Ovary (tissue), 3 donors: ENCODE measurements at regions not wholly inside any gene's neighbourhood (a gene's known extent, or its start where the extent isn't known, plus 50 kb on each side); places are given as distances from the start of the nearest gene placed in this dataset.

Source experiments
- CTCF ChIP-seq, 3 donors: fragments of 450-650 bp in 2 of 3; fragments of 200-600 bp in 1 of 3; IDR thresholded peaks; one replicate each; pipeline versions ENCODE4 v1.5.1 to v1.8.0; 2016 to 2022; ENCODE audit warnings: antibody characterized with exemption in 3 of 3, mild to moderate bottlenecking in 1 of 3
- POLR2A ChIP-seq: fragments of 450-650 bp; IDR thresholded peaks from one replicate; pipeline ENCODE4 v1.6.1; 2017; ENCODE audit warnings: antibody characterized with exemption, mild to moderate bottlenecking, moderate library complexity
- donor health status: DM: no; HTN: no; CAD: no.

GRCh38 chr2:182522972-182523473 is 96.2 kb upstream of the PDE1A start:
- no peak for TF ChIP-seq POLR2A
- no peak for TF ChIP-seq CTCF (IDR thresholded peaks at IDR 0.05)
